T-cell (primary cell): ENCODE measurements at regions not wholly inside any gene's neighbourhood (a gene's known extent, or its start where the extent isn't known, plus 50 kb on each side); places are given as distances from the start of the nearest gene placed in this dataset.

Experiments used
- ATAC-seq, 4 experiments: fragments of 200-7000 bp in 3 of 4; fragments of 150-1000 bp in 1 of 4; cut with Tn5 transposase; replicated peaks in 1 of 4; 1 replicate in 3 of 4; 2 replicates in 1 of 4; pipeline ENCODE4 v1.10.0; 2021; ENCODE audit warnings: moderate library complexity in 3 of 4, mild to moderate bottlenecking in 2 of 4, moderate number of reproducible peaks in 1 of 4
- CTCF ChIA-PET, 2 donors: fragments of 300-600 bp; sonication (Branson Sonifier 250); formaldehyde crosslinking; loops; one replicate each; lab custom pipeline; 2022; ENCODE audit warnings: antibody characterized with exemption in 2 of 2; lab: Charles Lee
- POLR2A ChIA-PET, 2 donors: fragments of 300-600 bp; sonication (Branson Sonifier 250); formaldehyde crosslinking; loops; one replicate each; lab custom pipeline; 2022; ENCODE audit warnings: antibody characterized with exemption in 2 of 2; lab: Charles Lee
- DNase-seq, 35 experiments: peaks; one replicate each; pipeline versions ENCODE4 v3.0.0 to v3.0.0-alpha.2; 2013 to 2023
- H3K27ac ChIP-seq: one replicate; pipeline ENCODE4 v1.5.1; 2013; ENCODE audit warnings: low read length
- H3K27me3 ChIP-seq, 2 experiments: replicated peaks in 1 of 2; 1 replicate in 1 of 2; 2 replicates in 1 of 2; pipeline versions ENCODE4 v1.6.1 to v1.7.0; 2013; ENCODE audit warnings: low read length in 1 of 2, mixed read lengths in 1 of 2; ENCODE audit not compliant: control insufficient read depth in 2 of 2, insufficient read depth in 2 of 2; ENCODE audit errors: extremely low read depth in 1 of 2
- H3K36me3 ChIP-seq, 2 donors: 1 replicate in 1 of 2; 2 replicates in 1 of 2; pipeline versions ENCODE4 v1.6.1 to v1.7.0; 2013; ENCODE audit warnings: low read length in 1 of 2; ENCODE audit not compliant: control insufficient read depth in 2 of 2, insufficient read depth in 1 of 2; ENCODE audit errors: extremely low read depth in 1 of 2
- H3K4me1 ChIP-seq, 2 experiments: 1 replicate in 1 of 2; 2 replicates in 1 of 2; pipeline versions ENCODE4 v1.6.1 to v1.7.0; 2013; ENCODE audit warnings: low read length in 2 of 2, mixed read lengths in 1 of 2; ENCODE audit not compliant: insufficient read depth in 2 of 2, control insufficient read depth in 1 of 2; ENCODE audit errors: extremely low read depth in 1 of 2
- H3K4me3 ChIP-seq, 2 donors: 1 replicate in 1 of 2; 2 replicates in 1 of 2; pipeline versions ENCODE4 v1.5.1 to v1.7.0; 2013; ENCODE audit warnings: mild to moderate bottlenecking in 2 of 2, low read length in 1 of 2, moderate library complexity in 1 of 2; ENCODE audit not compliant: control insufficient read depth in 1 of 2; ENCODE audit errors: extremely low read depth in 1 of 2
- H3K9me3 ChIP-seq: 2 replicates; pipeline ENCODE4 v1.7.0; 2013
- H3K27ac Mint-ChIP-seq, 2 donors: one replicate each; pipeline ENCODE4 v1.8.0; 2020 to 2021; ENCODE audit warnings: mild to moderate bottlenecking in 2 of 2, mixed read lengths in 2 of 2
- H3K27me3 Mint-ChIP-seq, 2 donors: one replicate each; pipeline ENCODE4 v1.8.0; 2021 to 2022; ENCODE audit warnings: mixed read lengths in 2 of 2
- H3K36me3 Mint-ChIP-seq: one replicate; pipeline ENCODE4 v1.8.0; 2021; ENCODE audit warnings: mixed read lengths
- H3K4me1 Mint-ChIP-seq, 3 donors: one replicate each; pipeline ENCODE4 v1.8.0; 2020 to 2022; ENCODE audit warnings: mixed read lengths in 3 of 3, mild to moderate bottlenecking in 1 of 3
- H3K4me3 Mint-ChIP-seq, 3 donors: one replicate each; pipeline ENCODE4 v1.8.0; 2020 to 2022; ENCODE audit warnings: mild to moderate bottlenecking in 3 of 3, mixed read lengths in 3 of 3, moderate library complexity in 3 of 3
- H3K9me3 Mint-ChIP-seq, 3 donors: one replicate each; pipeline ENCODE4 v1.8.0; 2020 to 2022; ENCODE audit warnings: mixed read lengths in 3 of 3
- WGBS: methylation state at CpG from one replicate; pipeline ENCODE4 v1.1.5; 2013; ENCODE audit warnings: missing lambda C conversion rate; ENCODE audit not compliant: insufficient coverage; 5-methylcytosine and 5-hydroxymethylcytosine counted together

- no peaks in the 10 kb centered on the region for H3K9me3 Mint-ChIP-seq
- POLR2A ChIA-PET, result no interaction called here
These were observed 137.2 kb downstream of the DLL1 start for GRCh38 chr6:170153436-170154319.

GRCh38 chr6:170152989-170153388 lies 137.9 kb downstream of the DLL1 start:
- Histone ChIP-seq H3K36me3 (no peaks in the 10 kb centered on the region), H3K4me1 (peaks cover 14 to 48% of the 10 kb centered on the region in 2 experiments), H3K27me3 (peaks cover 2 to 42% of the 10 kb centered on the region in 2 experiments), H3K4me3 (no peak overlapping the region), H3K9me3 (no peaks in the 10 kb centered on the region), H3K27ac (no peak overlapping the region)
- POLR2A ChIA-PET, result no interaction called here
- DNase-seq, result no peak
- Mint-ChIP-seq H3K4me1 (peaks cover 32 to 36% (median 33%) of the 10 kb centered on the region in 3 donors), H3K27me3 (peaks cover 3 to 13% of the 10 kb centered on the region in 2 donors), H3K4me3 (no peak overlapping the region), H3K9me3 (no peaks in the 10 kb centered on the region), H3K27ac (no peak overlapping the region), H3K36me3 (no peaks in the 10 kb centered on the region)
- CTCF ChIA-PET, result no interaction called here
- ATAC-seq, result no peak
- WGBS, result 40% methylated on average over 2 of the region's 13 CpGs

More at GRCh38 chr6:170153436-170154319, 137.2 kb downstream of the DLL1 start:
- Histone ChIP-seq H3K36me3 (no peaks in the 10 kb centered on the region), H3K27ac (no peak overlapping the region), H3K4me1 (peaks cover 8 to 41% of the 10 kb centered on the region in 2 experiments), H3K4me3 (no peak overlapping the region), H3K9me3 (no peaks in the 10 kb centered on the region), H3K27me3 (peaks cover 2 to 42% of the 10 kb centered on the region in 2 experiments)
- H3K27me3 Mint-ChIP-seq, result peaks cover 3 to 13% of the 10 kb centered on the region in 2 donors
- H3K27ac Mint-ChIP-seq, result no peak overlapping the region
- peaks cover 25 to 30% (median 26%) of the 10 kb centered on the region in 3 donors for H3K4me1 Mint-ChIP-seq
- no peak for DNase-seq
- CTCF ChIA-PET, result no interaction called here
- 88% methylated on average over 26 of the region's 29 CpGs for WGBS
- H3K4me3 Mint-ChIP-seq, result no peak overlapping the region
- no peak for ATAC-seq
- H3K36me3 Mint-ChIP-seq, result no peaks in the 10 kb centered on the region

- peak in 4 of 35 experiments; percentile 20 to 29 (median 22) for DNase-seq
- peaks cover 2 to 42% of the 10 kb centered on the region in 2 experiments for H3K27me3 ChIP-seq
- H3K36me3 Mint-ChIP-seq, result no peaks in the 10 kb centered on the region
These were observed 138.6 kb downstream of the DLL1 start for GRCh38 chr6:170152124-170152926.

GRCh38 chr6:170151804-170152123 lies 139.1 kb downstream of the DLL1 start:
- H3K4me3 ChIP-seq, result no peak overlapping the region
- H3K9me3 ChIP-seq, result no peaks in the 10 kb centered on the region
- H3K4me1 ChIP-seq, result peaks cover 14 to 60% of the 10 kb centered on the region in 2 experiments
- ATAC-seq, result no peak
- peaks cover 3 to 13% of the 10 kb centered on the region in 2 donors for H3K27me3 Mint-ChIP-seq
- POLR2A ChIA-PET, result no interaction called here
- no peak overlapping the region for H3K27ac ChIP-seq
- H3K9me3 Mint-ChIP-seq, result no peaks in the 10 kb centered on the region
- H3K36me3 ChIP-seq, result no peaks in the 10 kb centered on the region
- H3K27me3 ChIP-seq, result peaks cover 2 to 42% of the 10 kb centered on the region in 2 experiments
- no peaks in the 10 kb centered on the region for H3K36me3 Mint-ChIP-seq
- CTCF ChIA-PET, result interaction anchor here in 1 of 2 donors (0.7 kb wide), 1 partner anchor 655 kb away, joined by 4 read pairs; no protein-coding TSS in a partner anchor
- peaks cover 45% of the 10 kb centered on the region in 3 donors for H3K4me1 Mint-ChIP-seq
- DNase-seq, result no peak
- no peak overlapping the region for H3K27ac Mint-ChIP-seq
- WGBS, result 44% methylated on average over 12 of the region's 12 CpGs
- no peak overlapping the region for H3K4me3 Mint-ChIP-seq

More at GRCh38 chr6:170152124-170152926, 138.6 kb downstream of the DLL1 start:
- WGBS, result 68% methylated on average over 23 of the region's 35 CpGs
- Mint-ChIP-seq H3K4me3 (no peak overlapping the region), H3K9me3 (no peaks in the 10 kb centered on the region), H3K27ac (no peak overlapping the region), H3K27me3 (peaks cover 3 to 13% of the 10 kb centered on the region in 2 donors), H3K4me1 (peaks cover 39 to 40% (median 39%) of the 10 kb centered on the region in 3 donors)
- ChIA-PET POLR2A (no interaction called here), CTCF (no interaction called here)
- H3K9me3 ChIP-seq, result no peaks in the 10 kb centered on the region
- peaks cover 14 to 55% of the 10 kb centered on the region in 2 experiments for H3K4me1 ChIP-seq
- peak in 1 of 4 experiments; percentile 32 for ATAC-seq
- no peak overlapping the region for H3K27ac ChIP-seq
- H3K4me3 ChIP-seq, result no peak overlapping the region
- H3K36me3 ChIP-seq, result no peaks in the 10 kb centered on the region

GRCh38 chr6:170151321-170151771 lies 139.5 kb downstream of the DLL1 start:
- Histone ChIP-seq H3K36me3 (no peaks in the 10 kb centered on the region), H3K4me1 (peaks cover 14 to 64% of the 10 kb centered on the region in 2 experiments), H3K4me3 (no peak overlapping the region), H3K27me3 (peaks cover 2 to 42% of the 10 kb centered on the region in 2 experiments), H3K9me3 (no peaks in the 10 kb centered on the region), H3K27ac (no peak overlapping the region)
- ATAC-seq (no peak), DNase-seq (no peak)
- H3K27me3 Mint-ChIP-seq, result peaks cover 3 to 13% of the 10 kb centered on the region in 2 donors
- no peaks in the 10 kb centered on the region for H3K9me3 Mint-ChIP-seq
- H3K36me3 Mint-ChIP-seq, result no peaks in the 10 kb centered on the region
- WGBS, result 93% methylated on average over 8 of the region's 11 CpGs
- POLR2A ChIA-PET, result no interaction called here
- H3K27ac Mint-ChIP-seq, result no peak overlapping the region
- no peak overlapping the region for H3K4me3 Mint-ChIP-seq
- H3K4me1 Mint-ChIP-seq, result peaks cover 49% of the 10 kb centered on the region in 3 donors
- CTCF ChIA-PET, result interaction anchor here in 1 of 2 donors (0.7 kb wide), 1 partner anchor 654 kb away, joined by 4 read pairs; no protein-coding TSS in a partner anchor

- H3K4me3 Mint-ChIP-seq, result no peak overlapping the region
- no peak overlapping the region for H3K27ac ChIP-seq
- H3K27me3 Mint-ChIP-seq, result peaks cover under 1 to 13% of the 10 kb centered on the region in 2 donors
- no peaks in the 10 kb centered on the region for H3K9me3 Mint-ChIP-seq
- POLR2A ChIA-PET, result no interaction called here
- no peaks in the 10 kb centered on the region for H3K36me3 Mint-ChIP-seq
- ATAC-seq (no peak), DNase-seq (no peak)
- CTCF ChIA-PET, result interaction anchor here in 1 of 2 donors (0.8 kb wide), 1 partner anchor 29 kb away, joined by 3 read pairs; no protein-coding TSS in a partner anchor
- peak overlapping the region in 1 of 2 donors; percentile 39 for H3K27ac Mint-ChIP-seq
- no peaks in the 10 kb centered on the region for H3K9me3 ChIP-seq
- peaks cover 52 to 53% (median 52%) of the 10 kb centered on the region in 3 donors for H3K4me1 Mint-ChIP-seq
- WGBS, result 88% methylated on average over 5 of the region's 7 CpGs
- H3K27me3 ChIP-seq, result peaks cover 2 to 42% of the 10 kb centered on the region in 2 experiments
- no peak overlapping the region for H3K4me3 ChIP-seq
- H3K4me1 ChIP-seq, result peaks cover 14 to 70% of the 10 kb centered on the region in 2 experiments
- no peaks in the 10 kb centered on the region for H3K36me3 ChIP-seq
These were observed 140.3 kb downstream of the DLL1 start for GRCh38 chr6:170150590-170150945.
